GM12892 (cell line): ENCODE measurements at regions not wholly inside any gene's neighbourhood (a gene's known extent, or its start where the extent isn't known, plus 50 kb on each side); places are given as distances from the start of the nearest gene placed in this dataset.

Experiments used
- POLR2AphosphoS5 ChIP-seq: IDR thresholded peaks from 2 replicates; pipeline ENCODE4 v1.6.1; 2011; ENCODE audit warnings: low read depth, low read length, control low read depth
- TAF1 ChIP-seq: IDR thresholded peaks from 2 replicates; pipeline ENCODE4 v1.6.1; 2011; ENCODE audit warnings: low read depth, mild to moderate bottlenecking, control low read depth, low read length, borderline replicate concordance

DNA sequence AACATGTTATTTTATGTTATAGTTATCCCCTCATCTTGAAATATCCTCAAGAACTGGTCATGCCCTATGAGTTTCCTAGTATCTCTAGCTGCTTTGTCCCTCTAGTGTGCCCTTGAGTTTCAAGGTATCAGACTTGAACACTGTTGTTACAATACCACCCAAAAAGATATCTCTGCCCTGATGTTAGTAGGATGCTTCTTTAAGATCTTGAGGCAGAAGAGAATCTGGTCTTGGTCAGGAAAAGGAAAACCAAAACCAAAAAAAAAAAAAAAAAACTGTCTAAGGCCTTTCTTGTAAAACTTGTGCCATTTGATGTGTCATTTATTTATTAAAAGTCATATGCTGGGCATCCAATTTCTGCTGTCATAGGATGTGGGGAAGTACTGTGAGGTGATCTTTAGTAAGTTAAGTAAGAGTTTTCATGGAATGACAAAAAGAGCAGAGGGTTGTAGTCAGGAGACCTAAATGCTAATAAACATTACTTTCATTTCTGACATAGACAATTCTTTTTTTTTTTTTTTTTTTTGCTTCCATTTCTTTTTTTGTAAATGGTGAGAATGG, 229.7 kb downstream of the NECTIN3 start:
- no peak for TF ChIP-seq POLR2AphosphoS5
- TF ChIP-seq TAF1, result no peak
